Right atrium auricular region (tissue), 2 donors: ENCODE measurements at regions not wholly inside any gene's neighbourhood (a gene's known extent, or its start where the extent isn't known, plus 50 kb on each side); places are given as distances from the start of the nearest gene placed in this dataset.

ENCODE experiments used
- DNase-seq: peaks from one replicate; pipeline ENCODE4 v3.0.0-alpha.2; 2019; ENCODE audit warnings: low spot score
- H3K27ac ChIP-seq, 2 donors: fragments of 200-600 bp; sonication (generic); 1 replicate in 1 of 2; 2 replicates in 1 of 2; pipeline ENCODE4 v1.5.1; 2016 to 2019
- H3K27me3 ChIP-seq, 2 donors: fragments of 200-600 bp; sonication (generic); one replicate each; pipeline versions ENCODE4 v1.5.1 to v1.6.0; 2017 to 2019
- H3K36me3 ChIP-seq: fragments of 200-600 bp; sonication (generic); one replicate; pipeline ENCODE4 v1.5.1; 2016
- H3K4me1 ChIP-seq, 2 donors: fragments of 200-600 bp; sonication (generic); one replicate each; pipeline versions ENCODE4 v1.5.1 to v1.6.0; 2017 to 2019
- H3K4me3 ChIP-seq, 2 donors: fragments of 200-600 bp; sonication (generic); 1 replicate in 1 of 2; 2 replicates in 1 of 2; pipeline ENCODE4 v1.5.1; 2017 to 2019; ENCODE audit warnings: mild to moderate bottlenecking in 1 of 2, moderate library complexity in 1 of 2
- H3K9me3 ChIP-seq, 2 donors: fragments of 200-600 bp; sonication (generic); one replicate each; pipeline ENCODE4 v1.5.1; 2019
- CTCF ChIP-seq, 2 donors: fragments of 200-600 bp; sonication (generic); IDR thresholded peaks; one replicate each; pipeline ENCODE4 v1.5.1; 2019; ENCODE audit warnings: antibody characterized with exemption in 2 of 2

- DNase-seq: no peak
- no peaks in the 10 kb centered on the region for H3K4me1 ChIP-seq
- H3K9me3 ChIP-seq: no peaks in the 10 kb centered on the region
- H3K27me3 ChIP-seq: no peaks in the 10 kb centered on the region
- no peak for TF ChIP-seq CTCF (IDR thresholded peaks at IDR 0.05)
- no peak overlapping the region for H3K27ac ChIP-seq
- H3K36me3 ChIP-seq: no peaks in the 10 kb centered on the region
- H3K4me3 ChIP-seq: no peak overlapping the region
Observed at GRCh38 chr4:35182451-35182850, 1061.9 kb downstream of the ARAP2 start.

GRCh38 chr4:35189988-35190613 lies 1054.2 kb downstream of the ARAP2 start:
- Histone ChIP-seq H3K36me3 (no peaks in the 10 kb centered on the region), H3K27ac (no peak overlapping the region), H3K4me3 (no peak overlapping the region), H3K27me3 (no peaks in the 10 kb centered on the region), H3K9me3 (no peaks in the 10 kb centered on the region), H3K4me1 (no peaks in the 10 kb centered on the region)
- DNase-seq: no peak
- TF ChIP-seq CTCF (IDR thresholded peaks at IDR 0.05): no peak

GRCh38 chr4:35201403-35201802 lies 1042.9 kb downstream of the ARAP2 start:
- H3K36me3 ChIP-seq: no peaks in the 10 kb centered on the region
- no peak overlapping the region for H3K4me3 ChIP-seq
- TF ChIP-seq CTCF (IDR thresholded peaks at IDR 0.05): no peak
- no peak for DNase-seq
- H3K9me3 ChIP-seq: no peaks in the 10 kb centered on the region
- no peaks in the 10 kb centered on the region for H3K4me1 ChIP-seq
- no peak overlapping the region for H3K27ac ChIP-seq
- H3K27me3 ChIP-seq: no peaks in the 10 kb centered on the region

- Histone ChIP-seq H3K4me1 (no peaks in the 10 kb centered on the region), H3K27me3 (no peaks in the 10 kb centered on the region), H3K36me3 (no peaks in the 10 kb centered on the region), H3K9me3 (no peaks in the 10 kb centered on the region), H3K4me3 (no peak overlapping the region), H3K27ac (no peak overlapping the region)
- no peak for TF ChIP-seq CTCF (IDR thresholded peaks at IDR 0.05)
- DNase-seq: no peak
Observed at GRCh38 chr4:35216636-35217035, 1027.7 kb downstream of the ARAP2 start.

- H3K27ac ChIP-seq: no peak overlapping the region
- no peaks in the 10 kb centered on the region for H3K9me3 ChIP-seq
- no peak for TF ChIP-seq CTCF (IDR thresholded peaks at IDR 0.05)
- H3K4me3 ChIP-seq: no peak overlapping the region
- H3K4me1 ChIP-seq: no peaks in the 10 kb centered on the region
- H3K27me3 ChIP-seq: no peaks in the 10 kb centered on the region
- H3K36me3 ChIP-seq: no peaks in the 10 kb centered on the region
- DNase-seq: no peak
Observed at GRCh38 chr4:35217331-35217730, 1027.0 kb downstream of the ARAP2 start.

GRCh38 chr4:35228313-35228712 lies 1016.0 kb downstream of the ARAP2 start:
- no peak overlapping the region for H3K4me3 ChIP-seq
- TF ChIP-seq CTCF (IDR thresholded peaks at IDR 0.05): no peak
- no peaks in the 10 kb centered on the region for H3K36me3 ChIP-seq
- H3K27me3 ChIP-seq: no peaks in the 10 kb centered on the region
- H3K9me3 ChIP-seq: no peaks in the 10 kb centered on the region
- no peaks in the 10 kb centered on the region for H3K4me1 ChIP-seq
- DNase-seq: no peak
- no peak overlapping the region for H3K27ac ChIP-seq
